Activated CD8-positive, alpha-beta T cell treated with anti-CD3 and anti-CD28 coated beads for 36 hours (primary cell): ENCODE measurements at regions not wholly inside any gene's neighbourhood (a gene's known extent, or its start where the extent isn't known, plus 50 kb on each side); places are given as distances from the start of the nearest gene placed in this dataset.

Experiments used
- ATAC-seq: fragments of 200-7000 bp; cut with Tn5 transposase; one replicate; pipeline ENCODE4 v1.10.0; 2021; ENCODE audit warnings: mild to moderate bottlenecking, moderate library complexity
- CTCF ChIA-PET: fragments of 350-600 bp; sonication (Branson Sonifier 250); formaldehyde crosslinking; loops from one replicate; lab custom pipeline; 2021; ENCODE audit warnings: antibody characterized with exemption; lab: Charles Lee
- POLR2A ChIA-PET: fragments of 350-600 bp; sonication (Branson Sonifier 250); formaldehyde crosslinking; loops from one replicate; lab custom pipeline; 2021; ENCODE audit warnings: antibody characterized with exemption; lab: Charles Lee
- DNase-seq: peaks from one replicate; pipeline ENCODE4 v3.0.0-alpha.2; 2020
- H3K27ac Mint-ChIP-seq: one replicate; pipeline ENCODE4 v1.8.0; 2021; ENCODE audit warnings: mild to moderate bottlenecking, mixed read lengths
- H3K27me3 Mint-ChIP-seq: one replicate; pipeline ENCODE4 v1.8.0; 2021; ENCODE audit warnings: mixed read lengths
- H3K36me3 Mint-ChIP-seq: one replicate; pipeline ENCODE4 v1.8.0; 2021; ENCODE audit warnings: low read depth, mixed read lengths
- H3K4me1 Mint-ChIP-seq: one replicate; pipeline ENCODE4 v1.8.0; 2021; ENCODE audit warnings: low read depth, mixed read lengths
- H3K4me3 Mint-ChIP-seq: one replicate; pipeline ENCODE4 v1.8.0; 2021; ENCODE audit warnings: mild to moderate bottlenecking, moderate library complexity, mixed read lengths
- H3K9me3 Mint-ChIP-seq: one replicate; pipeline ENCODE4 v1.8.0; 2021; ENCODE audit warnings: mixed read lengths
- intact Hi-C: fragments of 100-400 bp; cut with micrococcal nuclease; formaldehyde crosslinking; loops from one replicate; pipeline ENCODE4 v1.10.0; 2022
- TF ChIP-seq, protein P1 (sequence below): fragments of 200-600 bp; IDR thresholded peaks from one replicate; pipeline ENCODE4 v1.8.0; 2022; ENCODE audit warnings: antibody characterized with exemption, mild to moderate bottlenecking

DNA sequence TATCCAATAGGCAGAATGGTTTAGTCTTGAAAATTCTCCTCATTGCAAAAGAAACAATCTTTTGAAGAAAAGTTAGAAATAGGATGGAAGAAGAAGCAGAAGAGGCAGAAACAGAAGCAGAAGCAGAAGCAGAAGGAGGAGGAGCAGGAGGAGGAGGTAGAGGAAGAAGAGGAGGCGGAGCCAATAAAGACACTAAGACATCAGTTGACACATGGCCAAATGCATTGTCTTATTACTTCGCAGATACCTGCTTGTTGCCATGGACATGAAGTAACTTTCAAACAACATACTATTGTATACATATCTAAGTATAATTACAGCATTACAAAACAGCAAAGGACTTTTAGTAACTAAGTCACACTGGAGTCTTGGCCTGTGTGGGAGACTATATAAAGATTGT lies 606.3 kb downstream of the METTL4 start:
- H3K9me3 Mint-ChIP-seq, result no peaks in the 10 kb centered on the region
- no peaks in the 10 kb centered on the region for H3K4me1 Mint-ChIP-seq
- no peak for ATAC-seq
- H3K36me3 Mint-ChIP-seq, result no peaks in the 10 kb centered on the region
- TF ChIP-seq, protein P1, sequence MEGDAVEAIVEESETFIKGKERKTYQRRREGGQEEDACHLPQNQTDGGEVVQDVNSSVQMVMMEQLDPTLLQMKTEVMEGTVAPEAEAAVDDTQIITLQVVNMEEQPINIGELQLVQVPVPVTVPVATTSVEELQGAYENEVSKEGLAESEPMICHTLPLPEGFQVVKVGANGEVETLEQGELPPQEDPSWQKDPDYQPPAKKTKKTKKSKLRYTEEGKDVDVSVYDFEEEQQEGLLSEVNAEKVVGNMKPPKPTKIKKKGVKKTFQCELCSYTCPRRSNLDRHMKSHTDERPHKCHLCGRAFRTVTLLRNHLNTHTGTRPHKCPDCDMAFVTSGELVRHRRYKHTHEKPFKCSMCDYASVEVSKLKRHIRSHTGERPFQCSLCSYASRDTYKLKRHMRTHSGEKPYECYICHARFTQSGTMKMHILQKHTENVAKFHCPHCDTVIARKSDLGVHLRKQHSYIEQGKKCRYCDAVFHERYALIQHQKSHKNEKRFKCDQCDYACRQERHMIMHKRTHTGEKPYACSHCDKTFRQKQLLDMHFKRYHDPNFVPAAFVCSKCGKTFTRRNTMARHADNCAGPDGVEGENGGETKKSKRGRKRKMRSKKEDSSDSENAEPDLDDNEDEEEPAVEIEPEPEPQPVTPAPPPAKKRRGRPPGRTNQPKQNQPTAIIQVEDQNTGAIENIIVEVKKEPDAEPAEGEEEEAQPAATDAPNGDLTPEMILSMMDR, result no peak
- POLR2A ChIA-PET, result no interaction called here
- no peaks in the 10 kb centered on the region for H3K27me3 Mint-ChIP-seq
- CTCF ChIA-PET, result no interaction called here
- no peak overlapping the region for H3K4me3 Mint-ChIP-seq
- intact Hi-C loops, result no loop called here
- no peak overlapping the region for H3K27ac Mint-ChIP-seq
- DNase-seq, result no peak

DNA sequence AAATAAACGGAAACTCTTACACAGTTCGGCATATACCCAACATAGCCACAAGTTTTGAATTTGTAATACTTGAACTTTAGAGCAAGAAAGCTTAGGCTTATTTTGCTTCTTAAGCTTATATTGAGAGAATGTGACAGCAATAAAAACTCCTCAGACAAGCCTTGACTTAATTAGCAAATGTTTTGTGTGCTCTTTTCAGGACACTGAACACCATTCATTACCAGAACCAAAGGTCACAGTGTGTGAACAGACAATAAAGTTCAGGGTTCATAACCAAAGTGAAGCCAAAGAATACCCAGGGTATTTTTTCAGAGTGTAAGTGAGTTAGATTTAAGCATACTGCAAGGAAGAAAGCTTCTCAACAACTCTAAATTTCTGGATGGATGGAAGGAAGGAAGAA lies 605.8 kb downstream of the METTL4 start:
- no peaks in the 10 kb centered on the region for H3K4me1 Mint-ChIP-seq
- intact Hi-C loops, result no loop called here
- TF ChIP-seq, protein P1, result no peak
- H3K9me3 Mint-ChIP-seq, result no peaks in the 10 kb centered on the region
- CTCF ChIA-PET, result no interaction called here
- no peak overlapping the region for H3K4me3 Mint-ChIP-seq
- DNase-seq, result no peak
- H3K27ac Mint-ChIP-seq, result no peak overlapping the region
- no peak for ATAC-seq
- H3K27me3 Mint-ChIP-seq, result no peaks in the 10 kb centered on the region
- POLR2A ChIA-PET, result no interaction called here
- no peaks in the 10 kb centered on the region for H3K36me3 Mint-ChIP-seq

DNA sequence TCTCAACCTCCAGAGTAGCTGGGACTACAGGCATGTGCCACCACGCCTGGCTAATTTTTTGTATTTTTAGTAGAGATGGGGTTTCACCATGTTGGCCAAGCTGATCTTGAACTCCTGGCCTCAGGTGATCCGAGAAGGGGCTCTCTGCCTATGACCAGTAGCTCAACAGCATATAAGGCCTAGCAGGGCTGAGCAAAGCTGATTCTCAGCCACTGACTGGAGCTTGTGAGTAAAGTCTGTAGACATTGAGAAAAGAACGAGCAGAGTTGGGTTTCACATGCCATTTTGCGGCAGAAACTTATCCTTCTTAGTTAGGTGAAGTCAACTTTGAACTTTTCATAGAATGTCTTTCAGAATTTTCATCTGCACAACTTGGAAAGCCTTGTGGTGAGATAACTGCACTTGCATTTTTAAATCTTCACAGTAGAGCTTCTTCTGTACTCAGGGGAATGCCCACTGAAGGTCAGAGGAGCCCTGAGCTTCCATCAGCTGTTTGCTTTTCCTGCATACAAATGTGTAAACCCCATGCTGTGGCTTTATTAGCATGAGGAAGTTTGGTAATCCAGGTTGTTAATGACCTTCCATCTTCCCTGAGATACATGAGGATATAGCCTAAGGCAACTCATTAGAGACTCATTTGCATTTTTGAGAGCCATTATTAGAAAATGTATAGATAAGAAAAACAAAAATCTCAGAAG lies 602.4 kb downstream of the METTL4 start:
- H3K4me3 Mint-ChIP-seq, result no peak overlapping the region
- H3K9me3 Mint-ChIP-seq, result no peaks in the 10 kb centered on the region
- no peaks in the 10 kb centered on the region for H3K27me3 Mint-ChIP-seq
- ChIA-PET CTCF (no interaction called here), POLR2A (no interaction called here)
- no peaks in the 10 kb centered on the region for H3K4me1 Mint-ChIP-seq
- ATAC-seq, result no peak
- no peaks in the 10 kb centered on the region for H3K36me3 Mint-ChIP-seq
- TF ChIP-seq, protein P1, result no peak
- DNase-seq, result no peak
- intact Hi-C loops, result no loop called here
- no peak overlapping the region for H3K27ac Mint-ChIP-seq

DNA sequence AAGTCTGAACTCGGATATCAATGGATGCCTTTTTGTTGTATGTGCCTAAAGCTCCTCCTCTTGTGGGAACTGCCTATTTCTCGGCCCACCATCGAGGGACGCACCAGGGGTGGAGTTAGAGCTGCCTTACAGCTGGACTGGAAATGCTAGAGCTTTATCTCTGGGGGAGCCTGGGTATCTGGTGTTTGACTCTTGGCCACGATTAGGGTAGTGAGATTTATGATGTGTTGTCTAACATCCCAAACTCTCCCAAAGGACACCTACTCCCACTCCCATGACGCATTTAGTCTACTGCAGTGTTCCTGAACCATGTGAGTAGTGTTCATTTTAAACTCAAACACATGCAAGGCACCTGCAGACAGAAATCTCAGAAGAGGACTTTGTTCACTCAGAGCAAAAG lies 594.8 kb downstream of the METTL4 start:
- no peaks in the 10 kb centered on the region for H3K4me1 Mint-ChIP-seq
- ChIA-PET POLR2A (no interaction called here), CTCF (no interaction called here)
- peaks cover 5% of the 10 kb centered on the region for H3K9me3 Mint-ChIP-seq
- no peak overlapping the region for H3K4me3 Mint-ChIP-seq
- intact Hi-C loops, result no loop called here
- DNase-seq (no peak), ATAC-seq (no peak)
- no peaks in the 10 kb centered on the region for H3K36me3 Mint-ChIP-seq
- H3K27me3 Mint-ChIP-seq, result no peaks in the 10 kb centered on the region
- TF ChIP-seq, protein P1, result no peak
- H3K27ac Mint-ChIP-seq, result no peak overlapping the region

DNA sequence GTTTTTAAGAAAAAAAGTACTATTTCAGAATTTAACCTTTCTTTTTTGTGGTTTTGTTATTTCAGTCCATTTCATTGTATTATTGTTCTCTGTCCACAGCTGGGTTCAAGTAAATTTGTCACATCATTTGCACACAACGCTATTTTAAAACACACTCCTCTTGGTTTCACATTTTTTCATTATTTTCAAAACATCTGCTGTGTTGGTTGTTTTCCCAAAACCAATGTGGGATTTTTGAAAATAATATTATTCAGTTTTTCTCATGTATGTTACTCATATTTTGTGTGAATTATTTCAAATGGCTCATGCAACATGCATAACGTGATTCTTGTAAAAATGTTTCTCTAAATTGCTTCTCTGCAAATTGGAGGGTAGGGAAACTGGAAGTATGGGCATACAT lies 589.2 kb downstream of the METTL4 start:
- ChIA-PET POLR2A (no interaction called here), CTCF (no interaction called here)

More for the DNA sequence above, 589.2 kb downstream of the METTL4 start:
- ATAC-seq (no peak), DNase-seq (no peak)
- H3K9me3 Mint-ChIP-seq, result peaks cover 5% of the 10 kb centered on the region
- no peaks in the 10 kb centered on the region for H3K27me3 Mint-ChIP-seq
- H3K36me3 Mint-ChIP-seq, result no peaks in the 10 kb centered on the region
- H3K4me1 Mint-ChIP-seq, result no peaks in the 10 kb centered on the region
- TF ChIP-seq, protein P1, result no peak
- no peak overlapping the region for H3K27ac Mint-ChIP-seq
- intact Hi-C loops, result no loop called here
- no peak overlapping the region for H3K4me3 Mint-ChIP-seq
